Esophagus squamous epithelium (tissue), 5 donors: ENCODE measurements at regions not wholly inside any gene's neighbourhood (a gene's known extent, or its start where the extent isn't known, plus 50 kb on each side); places are given as distances from the start of the nearest gene placed in this dataset.

Experiments used
- DNase-seq: peaks from one replicate; lab custom pipeline; 2025; lab: John Stamatoyannopoulos, UW
- H3K27ac ChIP-seq, 4 donors: fragments of 200-600 bp; sonication (generic); one replicate each; pipeline ENCODE4 v1.5.1; 2016 to 2019; ENCODE audit warnings: mild to moderate bottlenecking in 1 of 4
- H3K27me3 ChIP-seq, 4 donors: fragments of 200-600 bp; sonication (generic); 1 replicate in 3 of 4; 2 replicates in 1 of 4; pipeline versions ENCODE4 v1.5.1 to v1.6.0; 2017 to 2021; ENCODE audit warnings: antibody characterized with exemption in 1 of 4
- H3K36me3 ChIP-seq, 3 donors: fragments of 200-600 bp; sonication (generic); one replicate each; pipeline ENCODE4 v1.5.1; 2016 to 2019
- H3K4me1 ChIP-seq, 3 donors: fragments of 200-600 bp; sonication (generic); one replicate each; pipeline ENCODE4 v1.5.1; 2017 to 2019
- H3K4me3 ChIP-seq, 4 donors: fragments of 200-600 bp; sonication (generic); 1 replicate in 3 of 4; 2 replicates in 1 of 4; pipeline ENCODE4 v1.5.1; 2016 to 2019; ENCODE audit warnings: mild to moderate bottlenecking in 2 of 4, moderate library complexity in 1 of 4
- H3K9me3 ChIP-seq, 3 donors: fragments of 200-600 bp; sonication (generic); one replicate each; pipeline ENCODE4 v1.5.1; 2016 to 2019
- CTCF ChIP-seq, 6 experiments: fragments of 450-650 bp in 4 of 6; fragments of 200-600 bp in 2 of 6; sonication (generic) in 2 of 6; IDR thresholded peaks; one replicate each; pipeline ENCODE4 v1.5.1; 2016 to 2019; ENCODE audit warnings: antibody characterized with exemption in 6 of 6, mild to moderate bottlenecking in 4 of 6, moderate library complexity in 4 of 6
- POLR2A ChIP-seq, 4 donors: fragments of 450-650 bp; IDR thresholded peaks; one replicate each; pipeline ENCODE4 v1.6.1; 2017; ENCODE audit warnings: antibody characterized with exemption in 4 of 4, mild to moderate bottlenecking in 4 of 4, moderate library complexity in 3 of 4
- WGBS, 2 donors: methylation state at CpG; one replicate each; pipeline ENCODE4 v1.1.5; 2018; 5-methylcytosine and 5-hydroxymethylcytosine counted together
- intact Hi-C: fragments of 100-400 bp; cut with DNase I; formaldehyde crosslinking; loops from one replicate; pipeline ENCODE4 v1.15.0; 2022
- donor health status: DM: yes; HTN: yes; CAD: no.

GRCh38 chr4:144579411-144580030 is 66.4 kb upstream of the HHIP start:
- Histone ChIP-seq H3K27ac (no peak overlapping the region), H3K27me3 (no peaks in the 10 kb centered on the region), H3K4me1 (no peaks in the 10 kb centered on the region), H3K36me3 (no peaks in the 10 kb centered on the region), H3K9me3 (no peaks in the 10 kb centered on the region), H3K4me3 (no peak overlapping the region)
- TF ChIP-seq POLR2A (IDR thresholded peaks at IDR 0.05) (no peak), CTCF (IDR thresholded peaks at IDR 0.05) (no peak)
- intact Hi-C loops, result no loop called here
- DNase-seq, result no peak

DNA sequence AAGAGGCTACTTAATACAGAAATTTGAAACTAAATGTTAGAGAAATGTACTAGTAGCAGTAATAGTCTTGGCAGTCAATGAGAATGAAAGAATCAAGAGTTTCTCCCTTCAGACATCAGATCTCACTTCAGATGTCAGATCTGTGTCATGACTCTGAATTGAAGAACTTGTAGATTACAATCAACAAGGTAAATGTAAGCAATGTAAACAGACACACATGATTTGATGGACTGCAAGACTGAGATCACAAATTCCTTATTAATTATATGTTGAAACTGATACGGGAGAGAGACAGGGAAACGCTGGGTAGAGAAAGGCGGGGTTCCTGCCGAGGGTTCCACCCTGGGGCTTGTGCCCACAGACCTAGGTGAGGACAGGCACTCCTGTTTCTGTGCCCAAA is 65.5 kb upstream of the HHIP start:
- H3K4me1 ChIP-seq, result no peaks in the 10 kb centered on the region
- H3K9me3 ChIP-seq, result no peaks in the 10 kb centered on the region
- DNase-seq, result no peak
- 81 to 94% methylated on average over 4 of the region's 4 CpGs for WGBS, 2 donors
- no peaks in the 10 kb centered on the region for H3K27me3 ChIP-seq
- no peak for TF ChIP-seq POLR2A (IDR thresholded peaks at IDR 0.05)
- TF ChIP-seq CTCF (IDR thresholded peaks at IDR 0.05), result no peak
- H3K36me3 ChIP-seq, result no peaks in the 10 kb centered on the region
- H3K27ac ChIP-seq, result no peak overlapping the region
- no peak overlapping the region for H3K4me3 ChIP-seq
- intact Hi-C loops, result no loop called here

DNA sequence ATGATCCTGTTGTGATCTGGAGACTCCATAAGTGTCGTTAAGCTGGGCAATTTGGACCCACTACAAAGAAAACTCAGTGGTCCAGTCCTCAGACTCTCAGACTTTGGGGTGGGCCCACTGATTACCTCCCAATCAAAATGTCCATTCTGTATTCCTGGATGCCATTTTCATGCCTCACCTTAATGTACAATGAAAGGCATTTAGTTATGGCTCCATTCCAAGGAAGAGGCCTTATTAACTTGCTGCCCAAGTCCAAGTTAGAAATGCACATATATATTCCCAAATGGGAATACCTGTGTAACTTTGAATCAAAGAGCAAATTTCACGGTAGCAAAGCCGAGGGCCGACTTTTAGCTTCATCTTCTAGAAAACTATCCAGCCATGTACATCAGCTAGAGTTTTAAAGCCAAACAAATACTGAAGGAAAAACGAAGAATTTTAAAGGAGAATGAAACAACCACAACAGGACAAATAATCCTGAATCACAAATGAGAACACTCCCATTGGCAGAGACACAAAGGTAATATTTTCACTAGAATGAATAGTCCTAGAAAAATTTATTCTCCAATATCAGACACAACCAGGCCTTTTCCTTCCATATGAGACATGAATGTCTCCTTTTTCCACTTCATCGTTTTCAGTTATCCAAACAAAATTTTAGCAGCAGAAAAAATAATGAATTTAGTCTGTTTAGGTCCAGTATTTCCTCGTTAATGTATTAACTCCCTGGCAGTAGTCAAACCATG is 63.7 kb upstream of the HHIP start:
- Histone ChIP-seq H3K27ac (no peak overlapping the region), H3K4me3 (no peak overlapping the region), H3K4me1 (no peaks in the 10 kb centered on the region), H3K36me3 (no peaks in the 10 kb centered on the region), H3K27me3 (no peaks in the 10 kb centered on the region), H3K9me3 (no peaks in the 10 kb centered on the region)
- 53 to 70% methylated on average over 7 of the region's 7 CpGs for WGBS, 2 donors
- intact Hi-C loops, result no loop called here
- no peak for DNase-seq
- TF ChIP-seq CTCF (IDR thresholded peaks at IDR 0.05), result no peak
- no peak for TF ChIP-seq POLR2A (IDR thresholded peaks at IDR 0.05)

DNA sequence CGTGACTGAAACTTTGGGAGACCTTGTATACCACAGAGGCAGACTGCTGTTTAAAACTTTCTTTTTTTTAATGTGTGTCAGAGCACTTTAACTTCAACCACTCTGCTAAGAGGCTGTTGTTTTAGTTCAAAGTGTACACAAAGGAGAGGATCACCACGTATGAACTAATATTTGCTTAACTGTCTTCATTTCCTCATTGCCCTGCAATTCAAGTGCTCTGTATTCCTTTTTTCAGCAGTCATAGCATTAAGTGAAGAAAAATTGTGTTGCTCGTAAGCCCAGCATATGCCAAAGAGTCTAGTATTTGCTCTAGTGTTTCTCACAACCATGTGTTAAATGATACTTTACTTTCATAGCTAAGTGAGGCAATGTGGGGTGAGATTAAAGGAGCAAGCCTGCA is 63.0 kb upstream of the HHIP start:
- 45 to 56% methylated on average over 3 of the region's 3 CpGs for WGBS, 2 donors
- Histone ChIP-seq H3K4me1 (no peaks in the 10 kb centered on the region), H3K4me3 (no peak overlapping the region), H3K27me3 (no peaks in the 10 kb centered on the region), H3K36me3 (no peaks in the 10 kb centered on the region), H3K9me3 (peaks cover 0 to 1% (median 0%) of the 10 kb centered on the region in 3 donors), H3K27ac (no peak overlapping the region)
- no peak for TF ChIP-seq CTCF (IDR thresholded peaks at IDR 0.05)
- no peak for DNase-seq
- intact Hi-C loops, result no loop called here

- H3K27me3 ChIP-seq, result no peaks in the 10 kb centered on the region
- TF ChIP-seq CTCF (IDR thresholded peaks at IDR 0.05) (no peak), POLR2A (IDR thresholded peaks at IDR 0.05) (no peak)
- no peaks in the 10 kb centered on the region for H3K36me3 ChIP-seq
- peaks cover 0 to 3% (median 0%) of the 10 kb centered on the region in 3 donors for H3K9me3 ChIP-seq
- H3K4me1 ChIP-seq, result no peaks in the 10 kb centered on the region
- H3K27ac ChIP-seq, result no peak overlapping the region
- no peak overlapping the region for H3K4me3 ChIP-seq
- DNase-seq, result no peak
- intact Hi-C loops, result no loop called here
Observed at GRCh38 chr4:144583658-144584057, 62.3 kb upstream of the HHIP start.
